ENCODE measurements at regions not wholly inside any gene's neighbourhood (a gene's known extent, or its start where the extent isn't known, plus 50 kb on each side); places are given as distances from the start of the nearest gene placed in this dataset.

DNA sequence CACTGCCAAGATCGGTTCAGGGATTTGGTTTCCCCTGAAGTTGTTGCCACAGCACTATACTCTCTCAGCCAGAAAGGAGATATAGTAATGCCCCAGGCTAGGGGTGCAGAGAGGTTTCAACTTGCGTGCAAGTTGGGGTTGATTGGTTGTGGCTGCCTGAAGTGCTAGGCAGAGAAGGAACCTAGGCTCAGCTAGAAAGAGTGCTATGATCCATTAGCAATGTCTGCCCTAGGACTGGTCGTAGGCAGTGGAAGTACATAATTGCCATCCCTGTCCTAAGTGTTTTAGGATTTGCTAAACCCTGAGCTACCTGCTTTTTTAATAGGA, 136.6 kb upstream of the SMIM23 start:
- DNase-seq: no peak

GRCh38 chr5:171650597-171650996, 135.0 kb upstream of the SMIM23 start:
- no peak for DNase-seq

- no peak for DNase-seq
These were observed 134.5 kb upstream of the SMIM23 start for GRCh38 chr5:171651102-171651501.

GRCh38 chr5:171654881-171655280, 130.7 kb upstream of the SMIM23 start:
- DNase-seq: no peak

- DNase-seq: no peak
These were observed 128.1 kb upstream of the SMIM23 start for GRCh38 chr5:171657473-171657872.

GRCh38 chr5:171659896-171660295, 125.7 kb upstream of the SMIM23 start:
- DNase-seq: no peak

GRCh38 chr5:171660434-171660833, 125.2 kb upstream of the SMIM23 start:
- DNase-seq: no peak

- no peak for DNase-seq
These were observed 124.5 kb upstream of the SMIM23 start for GRCh38 chr5:171661143-171661542.

DNA sequence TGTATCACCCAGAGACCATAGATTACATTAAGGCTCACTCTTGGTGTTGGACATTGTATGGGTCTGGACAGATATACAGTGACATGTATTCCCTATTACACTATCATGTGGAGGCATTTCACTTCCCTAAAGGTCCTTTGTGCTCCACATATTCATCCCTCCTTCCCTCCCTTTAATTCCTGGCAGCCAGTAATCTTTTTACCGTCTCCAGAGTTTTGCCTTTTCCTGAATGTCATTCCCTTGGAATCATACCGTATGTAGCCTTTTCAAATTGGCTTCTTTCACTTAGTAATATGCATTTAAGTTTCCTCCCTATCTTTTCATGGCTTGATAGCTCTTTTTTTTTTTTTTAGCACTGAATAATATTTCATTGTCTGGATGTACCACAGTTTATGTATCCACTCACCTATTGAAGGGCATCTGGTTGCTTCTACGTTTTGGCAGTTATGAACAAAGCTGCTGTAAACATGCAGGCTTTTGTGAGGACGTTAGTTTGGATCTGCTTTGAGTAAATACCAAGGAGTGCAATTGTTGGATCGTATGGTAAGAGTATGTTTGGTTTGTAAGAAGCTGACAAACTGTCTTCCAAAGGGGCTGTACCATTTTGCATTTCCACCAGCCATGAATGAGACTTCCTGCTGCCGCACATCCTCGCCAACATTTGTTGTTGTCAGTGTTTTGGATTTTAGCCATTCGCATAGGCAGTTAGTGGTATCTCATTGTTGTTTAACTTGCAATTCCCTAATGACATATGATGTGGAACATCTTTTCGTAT, 122.1 kb upstream of the SMIM23 start:
- no peak for DNase-seq

DNA sequence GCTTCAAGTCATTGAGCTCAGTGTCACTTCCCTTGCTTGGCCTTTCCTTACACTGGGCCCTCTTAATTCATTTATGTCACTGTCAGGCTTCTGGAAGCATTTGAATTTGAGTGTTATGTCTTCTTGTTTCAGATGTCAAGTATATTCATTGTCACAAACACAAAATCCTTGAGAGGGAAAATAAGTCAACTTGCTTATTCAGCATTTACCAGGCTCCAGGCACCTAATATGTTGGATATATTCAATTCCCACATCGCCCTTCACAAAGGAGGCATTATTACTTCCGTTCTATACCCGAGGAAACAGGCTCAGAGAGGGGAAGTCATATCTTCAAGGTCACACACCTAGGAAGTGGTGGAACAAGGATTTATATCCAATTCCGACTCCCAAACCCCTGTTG, 121.1 kb upstream of the SMIM23 start:
- no peak for DNase-seq

DNA sequence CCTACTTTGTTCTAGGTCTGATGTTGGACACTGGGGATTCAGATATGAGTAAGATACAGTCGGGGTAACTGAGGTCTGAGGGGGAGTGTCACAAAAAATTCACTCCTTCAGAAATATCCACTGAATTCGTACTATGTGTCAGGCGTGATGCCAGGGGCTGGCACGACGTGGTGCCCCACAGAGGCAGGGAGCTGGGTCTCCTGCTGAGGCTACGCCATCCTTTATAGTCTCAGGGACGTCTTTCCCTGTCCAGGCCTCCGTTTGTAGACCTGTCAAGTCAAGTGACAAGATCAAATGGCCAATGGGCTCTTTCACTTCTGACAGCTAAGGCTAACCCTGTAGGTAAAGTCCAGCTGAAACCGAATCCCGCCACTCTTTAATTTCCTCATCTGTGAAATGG, 118.8 kb upstream of the SMIM23 start:
- no peak for DNase-seq

- peak; percentile 82 for DNase-seq
These were observed 118.1 kb upstream of the SMIM23 start for GRCh38 chr5:171667341-171668096.

DNA sequence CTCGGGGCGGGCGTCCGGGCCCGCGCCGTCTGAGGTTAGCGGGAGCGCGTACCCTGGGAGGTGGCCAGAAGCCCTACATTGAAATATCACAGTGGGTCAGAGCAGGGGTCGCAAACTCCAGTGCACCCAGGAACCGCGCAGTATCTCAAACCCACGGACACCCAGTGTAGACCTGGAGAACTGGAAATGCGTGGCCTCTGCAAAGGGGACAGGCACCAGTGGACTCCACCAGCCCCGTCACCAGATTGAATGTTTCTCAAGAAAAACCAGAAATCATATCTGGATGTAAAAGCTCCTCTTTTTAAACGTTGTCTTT, 117.6 kb upstream of the SMIM23 start:
- no peak for DNase-seq

DNA sequence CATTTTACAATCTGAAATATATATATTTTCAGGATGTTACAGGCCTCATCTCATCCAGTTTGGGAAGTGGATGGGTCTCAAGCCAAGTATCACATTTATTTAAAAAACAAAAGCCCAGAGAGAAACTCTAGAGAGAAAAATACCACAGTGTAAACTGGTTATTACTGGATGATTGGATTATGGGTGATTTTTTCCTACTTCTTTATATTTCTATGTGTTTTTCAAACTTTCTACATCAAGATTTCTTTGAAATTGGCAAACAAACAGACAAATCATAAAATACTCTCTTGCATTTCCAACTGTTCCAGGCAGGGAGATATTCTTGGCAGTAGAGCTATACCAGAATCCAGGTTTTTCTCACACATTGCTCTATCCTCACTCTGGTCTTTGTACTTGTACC, 116.0 kb upstream of the SMIM23 start:
- DNase-seq: no peak

DNA sequence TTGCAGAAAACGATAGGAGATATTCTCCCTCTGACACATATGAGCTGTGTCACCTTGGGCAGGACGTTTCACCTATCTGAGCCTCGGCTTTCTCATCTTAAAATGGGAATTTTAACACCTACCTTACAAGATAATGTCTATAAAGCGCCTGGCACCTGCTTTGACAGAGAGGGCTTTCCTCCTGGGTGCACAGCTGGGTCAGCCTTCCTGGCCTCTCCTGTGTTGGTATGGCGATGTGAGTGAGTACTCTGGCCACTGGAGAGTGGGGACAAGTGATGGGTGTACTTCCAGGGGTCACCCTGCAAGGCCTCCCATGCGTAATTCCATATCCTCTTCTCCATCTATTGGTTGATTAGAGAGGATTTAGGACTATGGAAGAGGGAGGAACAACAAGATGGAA, 113.1 kb upstream of the SMIM23 start:
- no peak for DNase-seq

DNA sequence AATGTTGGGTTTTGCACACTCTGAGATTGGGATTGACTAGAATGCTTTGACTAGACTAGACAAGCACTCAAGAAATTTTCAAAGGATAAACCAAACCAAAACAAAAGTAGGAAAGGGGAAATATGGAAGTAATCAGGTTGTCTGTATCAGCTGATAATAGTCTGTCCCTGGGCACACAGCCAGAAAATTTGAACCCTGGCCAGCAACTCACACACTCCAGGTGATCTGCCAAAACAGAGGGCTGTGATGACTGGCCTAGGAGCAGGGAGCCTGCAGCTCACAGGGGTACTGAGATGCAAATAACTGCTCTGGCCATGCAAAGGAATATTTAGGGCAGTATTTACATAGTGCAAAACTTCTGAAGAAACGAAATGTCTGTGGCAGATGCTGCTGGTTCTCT, 112.3 kb upstream of the SMIM23 start:
- no peak for DNase-seq

GRCh38 chr5:171673840-171674239, 111.8 kb upstream of the SMIM23 start:
- no peak for DNase-seq

GRCh38 chr5:171675511-171675910, 110.1 kb upstream of the SMIM23 start:
- DNase-seq: no peak

- no peak for DNase-seq
These were observed 109.2 kb upstream of the SMIM23 start for GRCh38 chr5:171676286-171676944.

DNA sequence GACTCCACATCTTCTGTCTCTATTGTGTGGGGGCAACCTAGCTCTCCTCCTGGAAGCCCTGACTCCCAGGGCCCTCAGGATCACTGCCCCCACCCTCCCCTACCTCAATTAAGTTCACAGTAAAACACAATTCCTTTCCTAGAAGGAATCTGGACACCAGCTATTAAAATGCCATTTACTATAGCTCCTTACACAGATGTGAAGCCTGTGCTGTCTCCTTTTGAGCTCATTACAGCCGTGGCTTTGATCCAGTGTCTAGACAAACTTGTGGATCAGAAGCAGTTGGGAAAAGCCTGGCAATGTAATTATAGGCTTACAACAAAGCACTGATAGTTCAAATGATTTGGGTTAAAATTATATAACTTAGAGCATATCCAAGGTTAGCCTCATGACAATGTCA, 107.0 kb upstream of the SMIM23 start:
- DNase-seq: peak; percentile 32 to 36

DNA sequence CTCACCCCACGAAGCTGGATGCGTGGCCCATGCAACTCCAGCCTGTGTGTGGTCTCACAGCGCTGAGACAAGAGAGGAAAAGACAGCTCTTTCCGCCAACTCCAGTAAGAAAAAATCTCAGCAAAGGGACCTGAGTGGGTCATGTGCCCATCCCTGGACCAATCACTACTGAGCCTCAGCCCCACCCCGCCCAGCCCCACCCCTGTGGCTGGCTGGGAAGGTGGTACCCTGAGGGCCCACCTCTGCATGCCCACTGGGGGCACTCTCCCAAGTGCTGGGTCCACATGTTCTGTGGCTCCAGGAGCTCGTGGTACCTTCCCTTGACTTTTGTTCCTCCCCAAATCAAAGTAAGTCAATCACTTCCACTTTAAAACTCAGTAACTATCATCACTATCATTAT, 105.1 kb upstream of the SMIM23 start:
- no peak for DNase-seq

GRCh38 chr5:171681061-171681460, 104.6 kb upstream of the SMIM23 start:
- DNase-seq: no peak

- DNase-seq: no peak
These were observed 103.9 kb upstream of the SMIM23 start for GRCh38 chr5:171681677-171682076.
